ENCODE measurements at regions not wholly inside any gene's neighbourhood (a gene's known extent, or its start where the extent isn't known, plus 50 kb on each side); places are given as distances from the start of the nearest gene placed in this dataset.

GRCh38 chr1:25131794-25132193 is 100.5 kb downstream of the SYF2 start:
- no peak for DNase-seq (ENCODE audit: low spot score)
- Histone ChIP-seq H3K27ac (no peak overlapping the region), H3K4me3 (no peak overlapping the region)
- TF ChIP-seq CTCF (IDR thresholded peaks at IDR 0.05), result no peak

- no peak for TF ChIP-seq CTCF (IDR thresholded peaks at IDR 0.05)
- Histone ChIP-seq H3K4me3 (no peak overlapping the region), H3K27ac (no peak overlapping the region)
- DNase-seq (ENCODE audit: low spot score), result no peak
Measured at GRCh38 chr1:25130895-25131294, 101.4 kb downstream of the SYF2 start.

- no peak for DNase-seq (ENCODE audit: low spot score)
- no peak for TF ChIP-seq CTCF (IDR thresholded peaks at IDR 0.05)
- H3K4me3 ChIP-seq, result no peak overlapping the region
- H3K27ac ChIP-seq, result no peak overlapping the region
Measured at GRCh38 chr1:25129380-25129779, 102.9 kb downstream of the SYF2 start.

GRCh38 chr1:25128121-25128621 is 104.1 kb downstream of the SYF2 start:
- Histone ChIP-seq H3K27ac (no peak overlapping the region), H3K4me3 (no peak overlapping the region)
- no peak for TF ChIP-seq CTCF (IDR thresholded peaks at IDR 0.05)
- DNase-seq (ENCODE audit: low spot score), result no peak

GRCh38 chr1:25126562-25126961 is 105.7 kb downstream of the SYF2 start:
- no peak overlapping the region for H3K4me3 ChIP-seq
- H3K27ac ChIP-seq, result no peak overlapping the region
- no peak for TF ChIP-seq CTCF (IDR thresholded peaks at IDR 0.05)
- no peak for DNase-seq (ENCODE audit: low spot score)

GRCh38 chr1:25123551-25123950 is 108.8 kb downstream of the SYF2 start:
- no peak for TF ChIP-seq CTCF (IDR thresholded peaks at IDR 0.05)
- no peak overlapping the region for H3K27ac ChIP-seq
- no peak for DNase-seq (ENCODE audit: low spot score)
- H3K4me3 ChIP-seq, result no peak overlapping the region

GRCh38 chr1:25122747-25123146 is 109.6 kb downstream of the SYF2 start:
- no peak for DNase-seq (ENCODE audit: low spot score)
- Histone ChIP-seq H3K4me3 (no peak overlapping the region), H3K27ac (no peak overlapping the region)
- TF ChIP-seq CTCF (IDR thresholded peaks at IDR 0.05), result no peak
